Bronchial epithelial cell (primary cell): ENCODE measurements at regions not wholly inside any gene's neighbourhood (a gene's known extent, or its start where the extent isn't known, plus 50 kb on each side); places are given as distances from the start of the nearest gene placed in this dataset.

Experiments
- DNase-seq: peaks from one replicate; pipeline ENCODE4 v3.0.0-alpha.2; 2010; ENCODE audit warnings: low read depth
- FAIRE-seq: peaks from 2 replicates; lab custom pipeline; 2011; peaks lifted over from hg19 to GRCh38; lab: Jason Lieb, UNC
- H3K27me3 ChIP-seq: 2 replicates; pipeline ENCODE4 v1.5.1; 2011; ENCODE audit warnings: low read length; ENCODE audit not compliant: control insufficient read depth, insufficient read depth
- H3K36me3 ChIP-seq: 2 replicates; pipeline ENCODE4 v1.5.1; 2011; ENCODE audit warnings: low read length; ENCODE audit not compliant: control insufficient read depth, insufficient read depth
- H3K4me3 ChIP-seq: 2 replicates; pipeline ENCODE4 v1.5.1; 2011; ENCODE audit warnings: mild to moderate bottlenecking, low read depth, low read length, control low read depth
- TF ChIP-seq, protein P1 (sequence below): IDR thresholded peaks from 2 replicates; pipeline ENCODE4 v1.5.1; 2011; ENCODE audit warnings: mild to moderate bottlenecking, moderate library complexity, low read length, control low read depth, inconsistent platforms; ENCODE audit not compliant: insufficient read depth, severe bottlenecking

DNA sequence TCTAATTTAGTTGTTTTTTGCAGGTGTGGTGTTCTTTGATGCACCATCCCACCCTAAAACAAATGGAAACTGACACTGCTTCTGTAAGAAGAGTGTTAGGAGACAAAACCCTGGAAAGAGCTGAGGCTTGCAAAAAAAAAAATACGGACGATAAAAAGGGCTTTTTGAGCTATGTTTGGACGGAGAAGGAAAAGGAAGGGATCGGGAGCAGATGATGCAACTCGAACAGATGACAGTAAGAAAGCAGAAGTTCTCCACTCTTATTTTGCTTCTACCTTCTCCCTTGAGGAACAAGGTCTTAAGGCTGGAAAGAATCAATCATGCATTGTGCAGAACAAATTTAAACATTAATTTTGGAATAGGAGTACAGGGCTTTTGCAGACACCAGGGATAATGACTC, 136.7 kb downstream of the MAF start:
- H3K27me3 ChIP-seq, result no peaks in the 10 kb centered on the region
- TF ChIP-seq, protein P1, sequence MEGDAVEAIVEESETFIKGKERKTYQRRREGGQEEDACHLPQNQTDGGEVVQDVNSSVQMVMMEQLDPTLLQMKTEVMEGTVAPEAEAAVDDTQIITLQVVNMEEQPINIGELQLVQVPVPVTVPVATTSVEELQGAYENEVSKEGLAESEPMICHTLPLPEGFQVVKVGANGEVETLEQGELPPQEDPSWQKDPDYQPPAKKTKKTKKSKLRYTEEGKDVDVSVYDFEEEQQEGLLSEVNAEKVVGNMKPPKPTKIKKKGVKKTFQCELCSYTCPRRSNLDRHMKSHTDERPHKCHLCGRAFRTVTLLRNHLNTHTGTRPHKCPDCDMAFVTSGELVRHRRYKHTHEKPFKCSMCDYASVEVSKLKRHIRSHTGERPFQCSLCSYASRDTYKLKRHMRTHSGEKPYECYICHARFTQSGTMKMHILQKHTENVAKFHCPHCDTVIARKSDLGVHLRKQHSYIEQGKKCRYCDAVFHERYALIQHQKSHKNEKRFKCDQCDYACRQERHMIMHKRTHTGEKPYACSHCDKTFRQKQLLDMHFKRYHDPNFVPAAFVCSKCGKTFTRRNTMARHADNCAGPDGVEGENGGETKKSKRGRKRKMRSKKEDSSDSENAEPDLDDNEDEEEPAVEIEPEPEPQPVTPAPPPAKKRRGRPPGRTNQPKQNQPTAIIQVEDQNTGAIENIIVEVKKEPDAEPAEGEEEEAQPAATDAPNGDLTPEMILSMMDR, result no peak
- FAIRE-seq, result no peak
- no peaks in the 10 kb centered on the region for H3K36me3 ChIP-seq
- no peak for DNase-seq
- no peak overlapping the region for H3K4me3 ChIP-seq

DNA sequence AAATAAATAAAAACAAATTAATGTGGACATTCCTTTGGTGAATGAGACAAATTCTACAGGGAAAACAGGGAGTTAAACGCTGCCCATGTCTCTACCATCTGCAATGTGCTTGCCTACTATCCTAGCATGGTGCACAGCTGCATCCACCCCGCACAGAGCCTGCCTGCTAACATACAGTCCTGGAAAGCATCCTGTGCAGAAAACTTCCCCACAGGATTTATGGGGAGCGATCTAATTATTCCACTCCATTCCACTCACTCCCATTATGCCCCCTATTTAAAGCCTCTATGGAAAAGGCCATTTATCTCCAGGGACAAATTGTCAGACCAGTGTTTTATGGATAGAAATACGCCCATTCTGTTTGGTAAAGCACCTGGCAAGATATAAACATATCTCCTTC, 144.5 kb downstream of the MAF start:
- Histone ChIP-seq H3K4me3 (no peak overlapping the region), H3K36me3 (no peaks in the 10 kb centered on the region), H3K27me3 (no peaks in the 10 kb centered on the region)
- no peak for FAIRE-seq
- no peak for DNase-seq
- TF ChIP-seq, protein P1, result no peak

DNA sequence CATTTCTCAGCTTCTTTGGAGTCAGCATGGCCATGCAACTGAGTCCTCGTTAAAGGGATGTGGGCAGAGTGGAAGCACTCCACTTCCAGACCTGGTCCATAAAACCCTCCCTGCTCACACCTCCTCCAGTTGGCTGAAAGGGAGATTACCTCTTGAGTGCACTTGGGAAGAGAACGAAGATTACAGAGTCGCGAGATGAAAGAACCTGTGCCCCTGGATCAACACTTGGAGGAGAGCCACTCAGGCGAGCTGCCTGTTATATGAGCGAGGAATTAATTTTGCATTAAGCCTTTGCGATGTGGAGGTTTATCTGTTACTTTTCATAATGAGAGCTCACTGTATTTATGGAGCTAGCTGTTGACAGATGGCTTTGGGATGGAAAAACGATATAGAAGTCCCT, 147.9 kb downstream of the MAF start:
- no peak for FAIRE-seq
- no peak for DNase-seq
- no peak overlapping the region for H3K4me3 ChIP-seq
- no peaks in the 10 kb centered on the region for H3K36me3 ChIP-seq
- no peaks in the 10 kb centered on the region for H3K27me3 ChIP-seq
- TF ChIP-seq, protein P1, result no peak

DNA sequence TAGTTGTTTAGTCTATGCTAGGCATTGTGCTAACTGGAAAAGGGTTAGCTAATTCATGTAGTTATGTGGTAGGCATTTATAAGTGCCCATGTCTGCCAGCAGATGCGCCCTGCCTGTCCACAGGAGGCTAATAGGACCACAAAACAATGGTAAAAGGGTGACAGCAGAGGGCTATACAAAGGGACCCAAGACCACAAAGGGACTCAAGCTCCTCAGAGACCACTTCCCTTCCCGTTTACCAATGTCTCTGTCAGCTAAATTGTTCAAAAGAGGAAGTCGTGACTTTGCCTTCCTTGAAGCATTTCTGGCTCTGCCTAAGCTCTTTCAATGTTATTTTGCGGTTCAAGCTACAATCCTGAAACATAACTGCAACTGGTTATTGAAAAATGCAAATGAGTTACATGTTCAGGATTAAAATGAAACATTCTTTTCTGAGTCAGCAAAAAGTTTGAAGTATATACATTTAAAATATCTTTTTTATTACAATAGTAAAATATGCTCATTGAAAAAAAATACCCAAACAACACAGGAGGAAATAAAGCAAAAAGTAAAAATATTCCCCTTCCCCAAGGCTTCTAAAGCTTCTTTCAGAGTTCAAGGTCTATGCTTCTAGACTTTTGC, 149.2 kb downstream of the MAF start:
- Histone ChIP-seq H3K4me3 (no peak overlapping the region), H3K27me3 (no peaks in the 10 kb centered on the region), H3K36me3 (no peaks in the 10 kb centered on the region)
- TF ChIP-seq, protein P1, result no peak
- DNase-seq (no peak), FAIRE-seq (no peak)

DNA sequence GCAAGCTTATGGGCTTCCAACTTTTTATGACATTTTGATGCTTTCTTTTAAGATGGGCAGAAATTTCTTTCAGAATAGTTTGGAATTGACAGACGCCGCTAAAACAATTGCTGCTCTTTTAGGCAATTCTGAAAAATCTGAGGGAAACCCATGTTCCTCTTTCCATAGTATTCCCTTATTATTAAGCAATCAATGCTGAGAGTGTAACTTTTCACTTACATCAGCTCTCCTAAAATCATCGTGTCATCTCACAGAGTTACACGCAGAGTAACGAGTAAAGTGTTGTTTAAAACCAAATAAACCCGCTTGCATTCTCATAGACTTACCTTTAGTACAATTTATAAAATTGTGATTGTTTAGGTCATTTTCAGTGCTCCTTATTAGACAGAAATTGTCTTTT, 150.6 kb downstream of the MAF start:
- TF ChIP-seq, protein P1, result no peak
- FAIRE-seq, result no peak
- no peaks in the 10 kb centered on the region for H3K27me3 ChIP-seq

More for the DNA sequence above, 150.6 kb downstream of the MAF start:
- DNase-seq, result no peak
- Histone ChIP-seq H3K4me3 (no peak overlapping the region), H3K36me3 (no peaks in the 10 kb centered on the region)
